Gastroesophageal sphincter (tissue), 3 donors: ENCODE measurements at regions not wholly inside any gene's neighbourhood (a gene's known extent, or its start where the extent isn't known, plus 50 kb on each side); places are given as distances from the start of the nearest gene placed in this dataset.

Experiments used
- CTCF ChIP-seq, 4 experiments: fragments of 200-600 bp in 2 of 4; fragments of 450-650 bp in 2 of 4; sonication (generic) in 1 of 4; IDR thresholded peaks; one replicate each; pipeline ENCODE4 v1.5.1; 2017 to 2019; ENCODE audit warnings: antibody characterized with exemption in 4 of 4, mild to moderate bottlenecking in 2 of 4, moderate library complexity in 2 of 4
- EP300 ChIP-seq: sonication (generic); formaldehyde crosslinking; IDR thresholded peaks from one replicate; pipeline ENCODE4 v1.6.1; 2017; ENCODE audit warnings: antibody characterized with exemption, mild to moderate bottlenecking
- POLR2A ChIP-seq, 2 donors: fragments of 450-650 bp; IDR thresholded peaks; one replicate each; pipeline ENCODE4 v1.6.1; 2017; ENCODE audit warnings: antibody characterized with exemption in 2 of 2, mild to moderate bottlenecking in 2 of 2, moderate library complexity in 1 of 2

- TF ChIP-seq CTCF (IDR thresholded peaks at IDR 0.05) (no peak), POLR2A (IDR thresholded peaks at IDR 0.05) (no peak), EP300 (no peak)
Observed at GRCh38 chr12:114984634-114985061, 300.7 kb upstream of the TBX3 start.
